SK-N-SH (cell line): ENCODE measurements at regions not wholly inside any gene's neighbourhood (a gene's known extent, or its start where the extent isn't known, plus 50 kb on each side); places are given as distances from the start of the nearest gene placed in this dataset.
"Not testable (repeated sequence)": the region's sequence is repeated elsewhere in the genome, so short reads cannot be mapped to it uniquely, and the experiment has no call there.

Experiments used
- ELF1 ChIP-seq: IDR thresholded peaks from 2 replicates; pipeline ENCODE4 v1.4.0; 2012
- FOSL2 ChIP-seq: IDR thresholded peaks from 2 replicates; pipeline ENCODE4 v1.4.0; 2012; ENCODE audit warnings: low read depth, mild to moderate bottlenecking, moderate library complexity, borderline replicate concordance
- FOXJ3 ChIP-seq: sonication (generic); formaldehyde crosslinking; IDR thresholded peaks from 2 replicates; pipeline ENCODE4 v1.5.1; 2020; ENCODE audit warnings: mild to moderate bottlenecking, missing genetic modification reagents
- GABPA ChIP-seq: IDR thresholded peaks from 2 replicates; pipeline ENCODE4 v1.4.0; 2012; ENCODE audit warnings: low read depth, mild to moderate bottlenecking
- MXI1 ChIP-seq: IDR thresholded peaks from 2 replicates; pipeline ENCODE4 v1.6.1; 2012; ENCODE audit warnings: mild to moderate bottlenecking, low read depth, low read length, improper control_type of control experiment
- POLR2AphosphoS5 ChIP-seq: IDR thresholded peaks from 2 replicates; pipeline ENCODE4 v1.6.1; 2012; ENCODE audit warnings: low read depth, low read length
- RAD21 ChIP-seq: IDR thresholded peaks from 2 replicates; pipeline ENCODE4 v1.6.1; 2012; ENCODE audit warnings: mild to moderate bottlenecking, low read length
- TAF1 ChIP-seq: IDR thresholded peaks from 2 replicates; pipeline ENCODE4 v1.6.1; 2012; ENCODE audit warnings: low read depth, mild to moderate bottlenecking, low read length, moderate library complexity, borderline replicate concordance
- YY1 ChIP-seq: IDR thresholded peaks from 2 replicates; pipeline ENCODE4 v1.4.0; 2012; ENCODE audit warnings: low read depth, mild to moderate bottlenecking
- TF ChIP-seq, protein P1 (sequence below): fragments of 200-600 bp; sonication (generic); IDR thresholded peaks from 2 replicates; pipeline ENCODE4 v1.6.1; 2017; ENCODE audit warnings: antibody characterized with exemption, mild to moderate bottlenecking, moderate library complexity
- TF ChIP-seq, protein P2 (sequence below): fragments of 150-350 bp; IDR thresholded peaks from 2 replicates; pipeline ENCODE4 v1.6.1; 2017; ENCODE audit warnings: antibody characterized with exemption, low read length, low read depth, borderline replicate concordance

DNA sequence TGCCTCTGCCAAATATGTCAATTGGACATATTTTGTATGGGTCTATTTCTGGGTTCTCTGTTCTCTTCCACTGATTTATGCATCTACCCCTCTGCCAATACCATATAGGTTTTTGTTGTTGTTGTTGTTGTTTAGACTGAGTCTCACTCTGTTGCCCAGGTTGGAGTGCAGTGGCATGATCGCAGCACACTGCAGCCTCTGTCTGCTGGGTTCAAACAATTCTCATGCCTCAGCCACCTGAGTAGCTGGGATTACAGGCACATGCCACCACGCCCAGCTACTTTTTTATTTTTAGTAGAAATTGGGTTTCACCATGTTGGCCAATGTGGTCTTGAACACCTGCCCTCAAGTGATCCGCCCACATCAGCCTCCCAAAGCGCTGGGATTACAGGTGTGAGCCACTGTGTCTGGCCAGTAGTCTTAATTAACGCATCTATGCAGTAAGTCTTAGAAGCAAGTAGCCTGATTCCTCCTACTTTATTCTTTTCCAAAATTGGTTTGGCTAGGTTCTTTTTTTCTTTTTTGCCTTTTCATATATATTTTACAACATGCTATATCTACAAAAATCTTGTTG is 103.5 kb downstream of the PRR15 start:
- not testable (repeated sequence) for TF ChIP-seq MXI1; FOSL2; ELF1; FOXJ3 (CRISPR knock-in tag); GABPA; TAF1; RAD21; POLR2AphosphoS5; YY1
- TF ChIP-seq, protein P1, sequence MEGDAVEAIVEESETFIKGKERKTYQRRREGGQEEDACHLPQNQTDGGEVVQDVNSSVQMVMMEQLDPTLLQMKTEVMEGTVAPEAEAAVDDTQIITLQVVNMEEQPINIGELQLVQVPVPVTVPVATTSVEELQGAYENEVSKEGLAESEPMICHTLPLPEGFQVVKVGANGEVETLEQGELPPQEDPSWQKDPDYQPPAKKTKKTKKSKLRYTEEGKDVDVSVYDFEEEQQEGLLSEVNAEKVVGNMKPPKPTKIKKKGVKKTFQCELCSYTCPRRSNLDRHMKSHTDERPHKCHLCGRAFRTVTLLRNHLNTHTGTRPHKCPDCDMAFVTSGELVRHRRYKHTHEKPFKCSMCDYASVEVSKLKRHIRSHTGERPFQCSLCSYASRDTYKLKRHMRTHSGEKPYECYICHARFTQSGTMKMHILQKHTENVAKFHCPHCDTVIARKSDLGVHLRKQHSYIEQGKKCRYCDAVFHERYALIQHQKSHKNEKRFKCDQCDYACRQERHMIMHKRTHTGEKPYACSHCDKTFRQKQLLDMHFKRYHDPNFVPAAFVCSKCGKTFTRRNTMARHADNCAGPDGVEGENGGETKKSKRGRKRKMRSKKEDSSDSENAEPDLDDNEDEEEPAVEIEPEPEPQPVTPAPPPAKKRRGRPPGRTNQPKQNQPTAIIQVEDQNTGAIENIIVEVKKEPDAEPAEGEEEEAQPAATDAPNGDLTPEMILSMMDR: not testable (repeated sequence)
- TF ChIP-seq, protein P2, sequence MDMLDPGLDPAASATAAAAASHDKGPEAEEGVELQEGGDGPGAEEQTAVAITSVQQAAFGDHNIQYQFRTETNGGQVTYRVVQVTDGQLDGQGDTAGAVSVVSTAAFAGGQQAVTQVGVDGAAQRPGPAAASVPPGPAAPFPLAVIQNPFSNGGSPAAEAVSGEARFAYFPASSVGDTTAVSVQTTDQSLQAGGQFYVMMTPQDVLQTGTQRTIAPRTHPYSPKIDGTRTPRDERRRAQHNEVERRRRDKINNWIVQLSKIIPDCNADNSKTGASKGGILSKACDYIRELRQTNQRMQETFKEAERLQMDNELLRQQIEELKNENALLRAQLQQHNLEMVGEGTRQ: not testable (repeated sequence)
